ENCODE measurements at regions not wholly inside any gene's neighbourhood (a gene's known extent, or its start where the extent isn't known, plus 50 kb on each side); places are given as distances from the start of the nearest gene placed in this dataset.

DNA sequence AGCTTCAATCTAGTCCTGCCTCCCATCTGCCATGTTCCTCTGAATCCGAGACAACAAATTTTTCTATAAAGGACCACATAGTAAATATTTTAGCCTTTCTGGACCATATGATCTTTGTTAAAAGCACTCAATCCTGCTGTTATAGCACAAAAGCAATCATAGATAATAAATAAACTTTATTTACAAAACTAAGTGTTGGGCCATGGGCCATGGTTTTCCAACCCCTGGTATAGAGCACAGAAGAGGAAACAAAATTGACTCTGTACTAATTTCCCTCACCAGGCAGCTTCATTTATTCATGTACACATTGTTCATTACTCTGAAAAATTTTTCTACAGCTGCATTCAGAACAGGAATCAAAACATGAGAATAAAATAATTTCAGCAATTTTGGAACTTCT, 288.9 kb downstream of the AGTPBP1 start:
- TF ChIP-seq, protein P1, sequence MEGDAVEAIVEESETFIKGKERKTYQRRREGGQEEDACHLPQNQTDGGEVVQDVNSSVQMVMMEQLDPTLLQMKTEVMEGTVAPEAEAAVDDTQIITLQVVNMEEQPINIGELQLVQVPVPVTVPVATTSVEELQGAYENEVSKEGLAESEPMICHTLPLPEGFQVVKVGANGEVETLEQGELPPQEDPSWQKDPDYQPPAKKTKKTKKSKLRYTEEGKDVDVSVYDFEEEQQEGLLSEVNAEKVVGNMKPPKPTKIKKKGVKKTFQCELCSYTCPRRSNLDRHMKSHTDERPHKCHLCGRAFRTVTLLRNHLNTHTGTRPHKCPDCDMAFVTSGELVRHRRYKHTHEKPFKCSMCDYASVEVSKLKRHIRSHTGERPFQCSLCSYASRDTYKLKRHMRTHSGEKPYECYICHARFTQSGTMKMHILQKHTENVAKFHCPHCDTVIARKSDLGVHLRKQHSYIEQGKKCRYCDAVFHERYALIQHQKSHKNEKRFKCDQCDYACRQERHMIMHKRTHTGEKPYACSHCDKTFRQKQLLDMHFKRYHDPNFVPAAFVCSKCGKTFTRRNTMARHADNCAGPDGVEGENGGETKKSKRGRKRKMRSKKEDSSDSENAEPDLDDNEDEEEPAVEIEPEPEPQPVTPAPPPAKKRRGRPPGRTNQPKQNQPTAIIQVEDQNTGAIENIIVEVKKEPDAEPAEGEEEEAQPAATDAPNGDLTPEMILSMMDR (IDR thresholded peaks at IDR 0.05), result no peak
- no peak for TF ChIP-seq POLR2AphosphoS5 (IDR thresholded peaks at IDR 0.05)
- no peak for TF ChIP-seq POLR2A (IDR thresholded peaks at IDR 0.05)
- no peaks in the 10 kb centered on the region for H3K36me3 ChIP-seq
- DNase-seq (ENCODE audit: low spot score in 2 of 2), result no peak
- no peaks in the 10 kb centered on the region for H3K27me3 ChIP-seq
- H3K9me3 ChIP-seq, result no peaks in the 10 kb centered on the region
- intact Hi-C loops (cut with DNase I; ENCODE audit: low total_unique reads), result no loop called here
- no peak overlapping the region for H3K4me3 ChIP-seq
- no peak overlapping the region for H3K27ac ChIP-seq
- H3K4me1 ChIP-seq, result no peaks in the 10 kb centered on the region

DNA sequence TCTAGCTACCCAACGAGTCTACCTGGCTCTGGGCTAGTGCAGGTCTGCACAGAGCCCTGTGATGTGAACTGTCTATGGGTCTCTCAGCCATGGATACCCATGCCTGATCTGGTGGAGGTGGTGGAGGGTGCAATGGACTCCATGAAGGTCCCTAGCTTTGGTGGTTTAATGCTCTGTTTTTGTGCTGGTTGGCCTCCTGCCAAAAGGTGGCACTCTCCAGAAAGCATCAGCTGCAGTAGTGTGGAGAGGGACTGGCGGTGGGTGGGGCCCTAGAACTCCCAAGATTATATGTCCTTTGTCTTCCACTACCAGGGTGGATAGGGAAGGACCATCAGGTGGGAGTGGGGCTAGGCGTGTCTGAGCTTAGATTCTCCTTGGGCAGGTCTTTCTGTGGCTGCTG, 290.1 kb downstream of the AGTPBP1 start:
- TF ChIP-seq, protein P1 (IDR thresholded peaks at IDR 0.05), result no peak
- no peak for TF ChIP-seq POLR2AphosphoS5 (IDR thresholded peaks at IDR 0.05)
- TF ChIP-seq POLR2A (IDR thresholded peaks at IDR 0.05), result no peak
- Histone ChIP-seq H3K4me3 (no peak overlapping the region), H3K9me3 (no peaks in the 10 kb centered on the region), H3K36me3 (no peaks in the 10 kb centered on the region), H3K27ac (no peak overlapping the region), H3K4me1 (no peaks in the 10 kb centered on the region), H3K27me3 (no peaks in the 10 kb centered on the region)
- no peak for DNase-seq (ENCODE audit: low spot score in 2 of 2)
- intact Hi-C loops (cut with DNase I; ENCODE audit: low total_unique reads), result no loop called here

DNA sequence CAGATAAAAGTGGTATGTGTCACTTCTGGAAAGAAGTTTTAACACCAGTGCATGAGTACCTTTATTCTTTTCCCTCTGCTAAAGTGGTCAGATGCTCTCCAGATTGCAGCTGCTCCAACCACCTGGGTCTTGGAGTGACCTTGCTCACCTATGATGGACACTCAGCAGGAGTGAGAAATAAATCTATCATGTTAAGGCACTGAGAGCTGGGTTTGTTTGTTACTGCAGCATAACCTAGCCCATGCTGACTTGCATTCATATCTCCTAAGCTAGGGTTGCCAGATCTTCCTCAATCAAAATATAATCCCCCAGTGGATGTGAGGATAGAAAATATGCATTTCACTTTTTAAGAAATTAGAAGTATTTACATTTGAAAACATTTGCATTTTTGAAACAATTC, 295.9 kb downstream of the AGTPBP1 start:
- DNase-seq (ENCODE audit: low spot score in 2 of 2), result no peak
- no peaks in the 10 kb centered on the region for H3K9me3 ChIP-seq
- H3K36me3 ChIP-seq, result no peaks in the 10 kb centered on the region
- intact Hi-C loops (cut with DNase I; ENCODE audit: low total_unique reads), result no loop called here
- no peaks in the 10 kb centered on the region for H3K4me1 ChIP-seq
- no peak overlapping the region for H3K27ac ChIP-seq
- H3K27me3 ChIP-seq, result no peaks in the 10 kb centered on the region
- no peak overlapping the region for H3K4me3 ChIP-seq
- TF ChIP-seq, protein P1 (IDR thresholded peaks at IDR 0.05), result no peak
- no peak for TF ChIP-seq POLR2AphosphoS5 (IDR thresholded peaks at IDR 0.05)
- TF ChIP-seq POLR2A (IDR thresholded peaks at IDR 0.05), result no peak

DNA sequence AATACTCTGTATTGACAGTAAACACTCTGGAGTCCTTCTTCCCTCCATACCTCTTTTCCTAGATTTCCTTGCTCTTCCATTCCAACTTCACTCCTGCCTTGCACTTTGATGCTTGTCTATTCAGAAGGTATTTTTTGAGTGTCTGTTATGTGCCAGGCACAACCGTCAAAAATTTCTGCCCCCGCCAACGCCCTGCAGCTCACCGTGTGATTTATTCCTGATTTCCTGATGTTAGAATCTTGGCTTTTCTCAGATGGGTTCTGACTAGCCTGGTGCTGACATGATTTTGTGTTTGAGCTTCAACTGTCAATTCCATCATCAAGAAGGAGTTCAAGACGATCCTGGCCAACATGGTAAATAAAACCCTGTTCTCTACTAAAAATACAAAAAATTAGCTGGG, 297.5 kb downstream of the AGTPBP1 start:
- Histone ChIP-seq H3K36me3 (no peaks in the 10 kb centered on the region), H3K27me3 (no peaks in the 10 kb centered on the region), H3K4me3 (no peak overlapping the region), H3K27ac (no peak overlapping the region), H3K4me1 (no peaks in the 10 kb centered on the region), H3K9me3 (no peaks in the 10 kb centered on the region)
- DNase-seq (ENCODE audit: low spot score in 2 of 2), result no peak
- TF ChIP-seq POLR2AphosphoS5 (IDR thresholded peaks at IDR 0.05), result no peak
- no peak for TF ChIP-seq POLR2A (IDR thresholded peaks at IDR 0.05)
- TF ChIP-seq, protein P1 (IDR thresholded peaks at IDR 0.05), result no peak
- intact Hi-C loops (cut with DNase I; ENCODE audit: low total_unique reads), result no loop called here

DNA sequence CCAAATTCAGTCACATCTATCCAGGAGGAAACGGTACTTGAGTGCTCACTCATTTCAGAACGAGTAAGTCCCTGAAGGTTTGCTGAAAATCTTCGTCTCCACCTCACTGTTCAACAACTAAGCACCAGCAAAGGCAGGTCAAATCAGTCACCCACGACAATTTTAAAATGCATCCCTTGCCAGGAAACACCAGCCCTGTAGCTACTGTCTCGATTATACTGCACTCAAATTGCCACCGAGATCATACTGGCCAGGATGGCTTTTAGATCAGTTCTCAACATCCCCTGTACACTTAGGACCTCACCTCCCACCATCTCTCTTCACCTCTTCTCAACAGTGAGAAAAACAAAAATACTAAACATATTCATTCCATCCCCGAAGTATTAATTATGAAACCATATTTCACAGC, 298.6 kb downstream of the AGTPBP1 start:
- no peak for TF ChIP-seq POLR2A (IDR thresholded peaks at IDR 0.05)
- TF ChIP-seq, protein P1 (IDR thresholded peaks at IDR 0.05), result no peak
- TF ChIP-seq POLR2AphosphoS5 (IDR thresholded peaks at IDR 0.05), result no peak
- Histone ChIP-seq H3K27ac (no peak overlapping the region), H3K4me1 (no peaks in the 10 kb centered on the region), H3K36me3 (no peaks in the 10 kb centered on the region), H3K27me3 (no peaks in the 10 kb centered on the region), H3K4me3 (no peak overlapping the region), H3K9me3 (no peaks in the 10 kb centered on the region)
- no peak for DNase-seq (ENCODE audit: low spot score in 2 of 2)
- intact Hi-C loops (cut with DNase I; ENCODE audit: low total_unique reads), result no loop called here

Data from breast epithelium (tissue), 4 donors.